Fibroblast of lung (primary cell): ENCODE measurements at regions not wholly inside any gene's neighbourhood (a gene's known extent, or its start where the extent isn't known, plus 50 kb on each side); places are given as distances from the start of the nearest gene placed in this dataset.

Experiments
- EZH2 ChIP-seq: IDR thresholded peaks from 2 replicates; pipeline ENCODE4 v1.5.1; 2012; ENCODE audit warnings: low read length, control low read depth, mild to moderate bottlenecking; ENCODE audit errors: missing control alignments
- TF ChIP-seq, protein P1 (sequence below), 2 donors: IDR thresholded peaks in 1 of 2; conservative IDR thresholded peaks in 1 of 2; 1 replicate in 1 of 2; 2 replicates in 1 of 2; pipeline ENCODE4 v1.5.1; 2011 to 2012; ENCODE audit warnings: low read length in 2 of 2, control low read depth in 1 of 2, inconsistent platforms in 1 of 2, low read depth in 1 of 2, mild to moderate bottlenecking in 1 of 2

DNA sequence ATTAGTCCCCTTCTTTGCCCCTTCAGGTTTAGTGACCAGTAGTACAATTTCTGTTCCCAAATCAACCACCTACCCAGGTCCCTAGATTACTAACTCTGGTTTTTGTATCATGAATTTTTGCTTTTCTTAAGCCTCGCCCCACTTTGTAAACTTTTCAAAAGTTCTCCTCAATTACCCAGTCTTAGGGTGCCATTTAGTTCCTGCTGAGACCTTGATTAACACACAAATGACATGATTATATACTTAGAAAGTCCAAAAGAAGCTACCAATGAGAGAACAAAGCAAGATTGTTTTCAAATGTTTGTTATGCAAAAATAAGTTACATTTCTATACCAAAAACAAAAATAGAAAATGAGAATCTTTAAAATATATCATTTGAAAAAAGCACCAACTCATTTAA is 594.4 kb downstream of the SQOR start:
- TF ChIP-seq, protein P1, sequence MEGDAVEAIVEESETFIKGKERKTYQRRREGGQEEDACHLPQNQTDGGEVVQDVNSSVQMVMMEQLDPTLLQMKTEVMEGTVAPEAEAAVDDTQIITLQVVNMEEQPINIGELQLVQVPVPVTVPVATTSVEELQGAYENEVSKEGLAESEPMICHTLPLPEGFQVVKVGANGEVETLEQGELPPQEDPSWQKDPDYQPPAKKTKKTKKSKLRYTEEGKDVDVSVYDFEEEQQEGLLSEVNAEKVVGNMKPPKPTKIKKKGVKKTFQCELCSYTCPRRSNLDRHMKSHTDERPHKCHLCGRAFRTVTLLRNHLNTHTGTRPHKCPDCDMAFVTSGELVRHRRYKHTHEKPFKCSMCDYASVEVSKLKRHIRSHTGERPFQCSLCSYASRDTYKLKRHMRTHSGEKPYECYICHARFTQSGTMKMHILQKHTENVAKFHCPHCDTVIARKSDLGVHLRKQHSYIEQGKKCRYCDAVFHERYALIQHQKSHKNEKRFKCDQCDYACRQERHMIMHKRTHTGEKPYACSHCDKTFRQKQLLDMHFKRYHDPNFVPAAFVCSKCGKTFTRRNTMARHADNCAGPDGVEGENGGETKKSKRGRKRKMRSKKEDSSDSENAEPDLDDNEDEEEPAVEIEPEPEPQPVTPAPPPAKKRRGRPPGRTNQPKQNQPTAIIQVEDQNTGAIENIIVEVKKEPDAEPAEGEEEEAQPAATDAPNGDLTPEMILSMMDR (conservative IDR thresholded peaks at IDR 0.05 in 1 of 2, IDR thresholded peaks at IDR 0.05 in 1 of 2; ENCODE audit: low read depth in 1 of 2, low read length in 2 of 2): no peak
- no peak for TF ChIP-seq EZH2
